ENCODE measurements at regions not wholly inside any gene's neighbourhood (a gene's known extent, or its start where the extent isn't known, plus 50 kb on each side); places are given as distances from the start of the nearest gene placed in this dataset.

GRCh38 chr6:105889902-105890301 is 196.2 kb upstream of the PRDM1 start:
- TF ChIP-seq EZH2 (IDR thresholded peaks at IDR 0.05; ENCODE audit: borderline replicate concordance, insufficient read depth, low read depth, low read length, poor library complexity, severe bottlenecking) (no peak), CTCF (IDR thresholded peaks at IDR 0.05) (no peak)
